ENCODE measurements at regions not wholly inside any gene's neighbourhood (a gene's known extent, or its start where the extent isn't known, plus 50 kb on each side); places are given as distances from the start of the nearest gene placed in this dataset.
"Not testable (repeated sequence)": the region's sequence is repeated elsewhere in the genome, so short reads cannot be mapped to it uniquely, and the experiment has no call there.

DNA sequence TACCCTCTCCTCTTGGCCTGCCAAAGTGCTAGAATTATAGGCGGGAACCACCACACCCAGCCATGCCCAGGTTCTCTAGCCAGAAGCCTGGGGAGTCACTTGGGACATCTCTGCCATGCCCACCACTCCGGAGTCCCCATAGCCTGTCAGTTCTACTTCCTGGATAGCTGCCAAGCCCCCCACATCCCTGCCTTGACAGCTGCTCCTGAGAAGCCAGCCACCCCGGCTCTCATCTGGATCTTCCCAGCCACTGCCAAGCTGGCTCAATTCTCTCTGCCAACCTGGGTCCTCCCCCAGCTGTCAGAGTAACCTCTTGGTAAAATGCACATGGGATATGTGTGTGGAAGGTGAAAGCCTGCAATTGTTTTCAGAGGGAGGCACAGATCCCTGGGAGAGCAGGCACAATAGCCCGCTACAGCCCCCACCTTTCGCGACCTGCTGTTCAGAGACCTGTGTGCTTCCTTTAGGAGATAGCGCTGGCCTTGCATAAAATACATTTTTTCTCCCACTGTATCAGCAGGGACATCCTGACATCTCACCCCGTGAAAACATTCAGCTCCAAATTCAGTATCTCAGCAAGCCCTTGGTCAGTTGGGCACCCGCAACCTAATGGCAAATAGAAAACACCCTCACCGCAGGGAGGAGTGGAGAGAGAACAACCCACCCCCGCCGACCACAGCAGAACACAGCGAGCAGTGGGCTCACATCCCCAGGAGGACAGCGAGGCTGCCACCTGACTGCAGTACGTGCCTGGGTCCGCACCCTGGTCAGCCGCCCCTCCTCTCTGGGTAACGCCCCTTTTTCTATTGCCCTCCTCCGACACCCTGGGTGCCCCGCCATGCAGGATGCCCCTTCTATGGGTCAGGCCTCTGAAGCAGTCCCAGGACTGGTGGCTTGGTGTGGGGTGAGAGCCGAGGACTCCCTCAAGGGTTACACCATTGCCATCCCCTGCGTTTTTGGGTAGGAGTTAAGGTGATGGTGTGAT lies 1342.2 kb downstream of the BRD1 start:
- peak; percentile 72 for DNase-seq

DNA sequence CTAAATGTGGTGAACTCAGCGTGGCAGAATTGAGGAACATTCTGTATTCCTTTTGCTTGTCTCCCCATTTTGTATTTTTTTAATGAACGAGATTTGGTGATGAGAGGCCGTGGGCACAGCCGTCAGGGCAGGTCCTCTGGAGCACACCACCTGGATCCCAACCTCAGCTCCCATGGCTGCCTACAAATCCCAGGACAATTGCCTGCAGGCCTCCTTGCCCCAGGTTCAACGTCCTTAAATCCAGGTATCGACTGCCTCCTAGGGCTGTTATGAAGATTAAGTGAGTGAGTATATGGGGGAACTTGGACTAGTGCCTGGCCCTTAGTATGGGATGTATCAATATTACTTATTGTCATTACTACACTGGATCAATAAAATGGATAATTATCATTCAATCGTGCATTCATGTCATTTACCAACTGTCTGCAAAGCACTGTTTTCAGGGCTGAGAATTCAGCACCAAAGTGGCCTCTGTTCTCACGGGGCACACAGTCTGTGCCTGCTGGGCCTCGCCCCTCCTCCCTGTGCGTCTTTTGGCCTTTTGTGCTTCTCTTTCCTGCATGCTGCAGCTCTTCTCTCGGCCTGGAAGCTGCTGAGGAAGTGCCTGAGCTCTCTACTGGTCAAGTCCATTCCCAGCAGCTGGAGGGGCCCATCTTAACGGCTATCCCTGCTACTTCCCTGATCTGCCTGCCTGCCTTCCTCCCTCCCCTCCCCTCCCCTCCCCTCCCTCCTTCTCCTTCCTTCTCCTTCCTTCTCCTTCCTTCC lies 1343.7 kb downstream of the BRD1 start:
- no peak for DNase-seq

DNA sequence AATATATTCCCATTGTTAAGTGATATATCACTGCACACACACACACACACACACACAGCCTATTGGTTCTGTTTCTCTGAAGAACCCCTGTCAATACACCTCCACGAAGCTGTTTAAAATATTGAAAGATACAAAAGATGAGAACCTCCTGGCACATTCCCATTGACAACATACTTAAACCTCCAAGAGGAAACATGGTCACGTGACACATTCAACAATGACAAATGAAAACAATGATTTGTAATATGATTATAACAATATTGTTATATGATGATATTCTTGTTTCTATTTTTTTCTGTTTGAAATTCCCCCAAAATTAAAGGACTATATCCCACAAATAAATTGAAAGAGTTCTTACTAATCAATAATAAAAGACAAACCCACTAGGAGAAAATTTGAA lies 1344.9 kb downstream of the BRD1 start:
- DNase-seq, result no peak

DNA sequence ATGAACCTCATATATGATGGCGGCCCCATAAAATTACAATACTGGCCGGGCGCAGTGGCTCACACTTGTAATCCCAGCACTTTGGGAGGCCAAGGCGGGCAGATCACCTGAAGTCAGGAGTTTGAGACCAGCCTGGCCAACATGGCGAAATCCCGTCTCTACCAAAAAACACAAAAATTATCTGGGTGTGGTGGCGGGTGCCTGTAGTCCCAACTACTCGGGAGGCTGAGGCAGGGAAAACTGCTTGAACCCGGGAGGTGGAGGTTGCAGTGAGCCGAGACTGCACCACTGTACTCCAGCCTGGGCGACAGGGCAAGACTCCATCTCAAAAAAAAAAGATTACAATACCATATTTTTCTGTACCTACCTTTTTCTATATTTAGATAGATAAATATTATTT lies 1345.5 kb downstream of the BRD1 start:
- not testable (repeated sequence) for DNase-seq

GRCh38 chr22:48481748-48482147 lies 1345.9 kb downstream of the BRD1 start:
- DNase-seq, result no peak

DNA sequence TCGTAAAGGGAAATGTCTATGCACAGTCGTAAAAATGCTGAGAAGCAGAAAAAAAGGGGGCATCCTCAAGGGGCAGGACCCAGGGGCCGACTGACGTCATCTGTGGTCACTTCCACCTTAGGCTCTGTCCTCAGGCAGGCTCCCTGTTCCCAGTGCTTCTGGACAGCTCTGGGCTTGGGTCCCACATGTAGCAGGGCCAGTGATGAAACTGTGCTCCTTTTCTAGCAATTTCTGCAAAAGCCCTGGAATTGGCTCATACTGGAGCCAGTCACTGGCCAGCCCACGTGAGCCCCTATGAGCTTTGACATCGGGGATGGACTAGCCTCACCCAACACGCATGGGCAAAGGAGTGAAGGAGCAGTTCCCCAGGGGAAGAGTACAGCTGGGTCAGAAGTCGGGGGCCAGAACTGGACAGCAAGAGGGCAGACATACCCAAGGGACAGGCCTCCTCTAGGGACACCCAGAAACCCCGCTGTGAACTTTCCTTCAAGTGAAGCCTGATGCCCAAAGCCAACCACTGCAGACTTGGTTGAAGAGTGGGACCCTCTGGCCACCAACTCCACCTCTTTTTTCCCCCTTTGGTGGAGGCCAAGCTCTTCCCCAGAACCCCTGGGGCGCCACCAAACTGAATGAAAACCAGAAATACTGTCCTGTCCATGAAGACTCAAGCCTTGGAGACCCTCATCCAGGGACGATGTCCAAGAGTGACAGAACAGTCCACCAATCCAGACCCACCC lies 1349.0 kb downstream of the BRD1 start:
- no peak for DNase-seq

DNA sequence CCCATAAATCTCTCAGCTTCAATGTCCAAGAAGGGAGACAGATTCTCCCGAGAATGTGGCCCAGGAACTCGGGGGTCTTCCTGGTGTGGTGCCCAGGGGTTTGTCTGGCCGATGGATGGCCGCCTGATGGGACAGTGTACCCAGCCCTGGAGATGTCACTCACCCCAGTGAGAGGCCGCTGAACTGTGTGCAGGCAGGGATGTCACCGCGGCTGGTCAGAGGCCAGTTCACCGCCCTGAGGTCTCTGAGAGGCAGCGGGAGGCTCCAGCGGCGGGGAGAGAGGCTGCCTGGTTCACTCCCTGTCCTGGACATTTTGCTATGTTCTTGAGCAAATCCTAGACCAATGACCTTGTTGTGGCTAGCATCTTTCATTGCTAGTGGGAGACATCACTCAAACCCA lies 1349.5 kb downstream of the BRD1 start:
- DNase-seq, result no peak

DNA sequence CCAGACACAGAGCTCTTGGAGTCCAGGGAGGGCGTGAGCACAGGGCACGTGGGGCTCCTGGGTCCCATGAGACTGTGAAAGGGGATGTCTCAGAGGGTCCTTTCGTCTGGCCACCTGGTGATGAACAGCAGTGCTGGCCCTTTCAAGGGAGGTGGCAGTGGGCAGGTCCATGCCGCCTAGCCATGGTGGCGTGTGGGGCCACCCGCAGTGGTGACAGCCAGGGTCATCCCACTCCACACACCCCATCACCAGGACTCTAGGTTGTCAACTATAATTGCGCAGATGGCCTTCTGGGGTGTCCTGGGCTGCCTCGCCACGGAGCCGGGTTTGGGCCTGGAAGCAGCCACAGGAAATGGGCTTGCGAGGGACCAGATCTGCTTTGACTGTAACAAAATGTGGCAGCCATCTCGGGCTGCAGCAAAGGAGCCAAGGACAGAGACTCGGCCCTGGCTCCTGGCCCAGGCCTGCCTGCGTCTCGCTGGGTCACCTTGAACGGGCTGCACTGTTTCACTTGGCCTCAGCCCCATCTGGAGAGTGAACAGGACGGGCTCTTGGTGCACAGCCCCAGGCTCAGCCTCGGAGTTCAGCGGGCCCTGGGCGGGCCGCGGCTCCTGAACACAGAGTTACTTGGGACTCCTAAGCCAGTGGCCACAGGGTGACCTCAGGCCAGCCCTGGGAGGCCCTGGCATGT lies 1350.5 kb downstream of the BRD1 start:
- no peak for DNase-seq

GRCh38 chr22:48476577-48476976 lies 1351.1 kb downstream of the BRD1 start:
- DNase-seq, result no peak

DNA sequence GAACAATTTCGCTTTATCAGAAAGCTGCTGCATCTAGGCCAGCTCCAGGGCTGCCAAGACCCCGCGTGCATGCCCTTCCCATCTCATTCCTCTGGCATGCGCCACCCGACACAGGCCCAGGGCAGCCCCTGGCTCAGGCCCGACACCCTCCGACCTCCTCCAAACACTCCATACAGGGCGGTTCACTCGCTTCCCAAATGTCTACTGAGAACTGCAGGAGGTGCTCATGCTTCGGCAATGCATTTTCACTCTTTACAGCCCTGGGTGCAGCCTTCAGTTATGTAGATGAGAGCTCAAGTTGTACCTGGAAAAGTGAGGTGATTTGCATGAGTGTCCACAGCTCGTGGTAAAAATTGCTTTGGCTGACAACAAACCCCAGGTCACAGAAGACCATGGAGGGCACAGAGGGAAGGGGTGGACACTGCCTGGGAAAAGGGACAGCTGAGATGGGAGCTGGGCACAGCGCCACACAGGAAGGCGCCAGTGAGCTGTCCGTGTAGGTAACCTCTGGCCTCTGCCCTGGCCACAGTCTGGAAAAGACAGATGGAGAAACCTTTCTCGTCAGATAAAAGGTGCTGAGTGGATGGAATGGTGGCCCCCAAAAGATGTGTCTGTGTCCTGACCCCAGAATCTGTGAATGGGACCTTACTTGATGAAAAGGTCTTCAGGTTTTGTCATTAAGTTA lies 1351.9 kb downstream of the BRD1 start:
- DNase-seq, result no peak

DNA sequence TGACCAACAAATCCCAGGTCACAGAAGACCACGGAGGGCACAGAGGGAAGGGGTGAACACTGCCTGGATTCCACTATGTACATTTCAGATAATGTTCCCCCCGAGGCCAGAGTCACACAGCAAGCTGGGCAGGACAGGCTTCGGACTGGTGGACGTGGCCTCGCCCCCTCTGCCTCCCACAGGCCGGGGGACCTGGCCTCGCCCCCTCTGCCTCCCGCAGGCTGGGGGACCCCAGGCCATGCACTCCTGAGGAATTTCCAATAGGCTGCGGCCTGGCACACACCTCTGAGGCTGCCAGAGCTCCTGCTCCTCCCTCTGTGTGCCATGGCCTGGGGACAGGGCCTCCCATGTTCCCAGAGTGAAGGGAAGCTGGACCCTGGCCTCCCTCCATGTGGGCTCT lies 1352.8 kb downstream of the BRD1 start:
- DNase-seq, result no peak

- DNase-seq, result no peak
Observed at GRCh38 chr22:48473202-48473601, 1354.5 kb downstream of the BRD1 start.

DNA sequence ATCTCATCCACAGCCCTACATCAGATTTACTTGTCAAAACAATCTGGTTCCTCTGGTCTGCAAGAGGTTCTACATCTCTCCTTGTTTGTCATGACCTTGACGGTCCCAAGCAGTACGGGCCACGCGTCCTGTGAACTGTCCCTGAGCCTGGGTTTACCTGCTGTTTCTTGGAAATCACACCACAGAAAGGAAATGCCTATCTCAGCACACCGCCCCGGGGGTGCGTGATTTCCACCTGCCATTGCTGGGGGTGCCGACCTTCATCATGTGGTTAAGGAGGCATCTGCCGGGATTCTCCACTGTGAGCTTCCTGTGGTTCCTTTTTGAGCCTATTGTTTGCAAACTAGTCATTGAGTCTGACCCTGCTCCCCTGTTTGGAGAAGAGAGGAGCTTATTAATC lies 1363.4 kb downstream of the BRD1 start:
- no peak for DNase-seq

GRCh38 chr22:48459859-48460823 lies 1367.5 kb downstream of the BRD1 start:
- no peak for DNase-seq

- no peak for DNase-seq
Observed at GRCh38 chr22:48459259-48459658, 1368.4 kb downstream of the BRD1 start.

- no peak for DNase-seq
Observed at GRCh38 chr22:48456449-48456848, 1371.2 kb downstream of the BRD1 start.

GRCh38 chr22:48453751-48454485 lies 1373.8 kb downstream of the BRD1 start:
- DNase-seq, result no peak

- no peak for DNase-seq
Observed at GRCh38 chr22:48453171-48453570, 1374.5 kb downstream of the BRD1 start.

DNA sequence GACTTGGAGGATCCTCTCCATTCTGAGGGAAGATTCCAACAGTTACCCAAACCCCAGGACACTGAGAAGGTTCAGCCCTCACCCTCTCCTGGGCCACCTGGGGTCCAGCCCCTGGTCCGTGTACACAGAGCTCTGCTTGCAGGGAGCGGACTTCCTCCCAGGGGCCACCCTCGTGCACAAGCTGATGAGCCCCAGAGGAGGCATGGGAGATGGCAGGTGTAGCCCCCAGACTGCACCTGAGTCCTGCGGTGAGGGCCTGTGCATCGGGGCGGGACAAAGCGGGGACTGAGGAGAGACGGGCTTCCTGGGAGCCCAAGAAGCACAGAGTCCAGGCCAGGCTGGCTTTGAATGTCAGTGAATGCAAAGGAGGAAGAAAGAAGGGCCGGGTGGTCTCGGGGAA lies 1374.9 kb downstream of the BRD1 start:
- no peak for DNase-seq

GRCh38 chr22:48451891-48452290 lies 1375.8 kb downstream of the BRD1 start:
- DNase-seq, result no peak
